AML-193 (cell line): ENCODE measurements at regions not wholly inside any gene's neighbourhood (a gene's known extent, or its start where the extent isn't known, plus 50 kb on each side); places are given as distances from the start of the nearest gene placed in this dataset.

Experiments used
- DNase-seq, 2 experiments: peaks; one replicate each; lab custom pipeline; 2025; lab: John Stamatoyannopoulos, UW

DNA sequence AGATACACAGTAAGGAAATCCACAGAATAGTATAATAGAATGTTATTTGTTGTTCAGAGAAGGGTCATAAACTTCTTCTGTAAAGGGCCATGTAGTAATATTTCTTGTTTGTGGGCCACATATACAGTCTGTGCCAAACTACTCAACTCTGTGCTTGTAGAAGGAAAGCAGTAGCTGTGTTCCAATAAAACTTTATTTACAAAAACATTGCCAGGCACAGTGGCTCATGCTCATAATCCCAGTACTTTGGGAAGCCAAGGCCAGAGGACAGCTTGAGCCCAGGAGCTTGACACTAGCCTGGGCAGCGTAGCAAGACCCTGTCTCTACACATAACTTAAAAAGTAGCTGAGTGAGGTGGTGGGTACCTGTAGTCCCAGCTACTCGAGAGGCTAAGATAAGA lies 612.8 kb upstream of the PSMD7 start:
- no peak for DNase-seq

DNA sequence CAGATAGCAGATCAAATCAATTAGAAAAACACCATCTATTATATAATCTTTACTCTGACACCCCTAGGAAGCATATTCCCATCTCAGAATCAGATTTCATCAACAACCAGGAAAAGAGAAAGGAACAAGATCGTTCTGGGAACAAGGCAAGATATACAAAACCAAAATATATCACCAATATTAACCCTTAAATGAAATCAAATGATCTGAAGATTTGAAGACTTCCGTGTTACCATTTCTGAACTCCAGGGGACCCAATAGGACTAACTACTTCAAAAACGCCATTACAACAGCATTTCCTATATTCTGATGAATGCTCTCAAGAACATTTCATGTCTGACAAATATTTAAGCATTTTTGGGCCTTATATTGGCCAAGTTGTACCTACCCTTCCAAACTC lies 624.2 kb upstream of the ZFHX3 start:
- no peak for DNase-seq

DNA sequence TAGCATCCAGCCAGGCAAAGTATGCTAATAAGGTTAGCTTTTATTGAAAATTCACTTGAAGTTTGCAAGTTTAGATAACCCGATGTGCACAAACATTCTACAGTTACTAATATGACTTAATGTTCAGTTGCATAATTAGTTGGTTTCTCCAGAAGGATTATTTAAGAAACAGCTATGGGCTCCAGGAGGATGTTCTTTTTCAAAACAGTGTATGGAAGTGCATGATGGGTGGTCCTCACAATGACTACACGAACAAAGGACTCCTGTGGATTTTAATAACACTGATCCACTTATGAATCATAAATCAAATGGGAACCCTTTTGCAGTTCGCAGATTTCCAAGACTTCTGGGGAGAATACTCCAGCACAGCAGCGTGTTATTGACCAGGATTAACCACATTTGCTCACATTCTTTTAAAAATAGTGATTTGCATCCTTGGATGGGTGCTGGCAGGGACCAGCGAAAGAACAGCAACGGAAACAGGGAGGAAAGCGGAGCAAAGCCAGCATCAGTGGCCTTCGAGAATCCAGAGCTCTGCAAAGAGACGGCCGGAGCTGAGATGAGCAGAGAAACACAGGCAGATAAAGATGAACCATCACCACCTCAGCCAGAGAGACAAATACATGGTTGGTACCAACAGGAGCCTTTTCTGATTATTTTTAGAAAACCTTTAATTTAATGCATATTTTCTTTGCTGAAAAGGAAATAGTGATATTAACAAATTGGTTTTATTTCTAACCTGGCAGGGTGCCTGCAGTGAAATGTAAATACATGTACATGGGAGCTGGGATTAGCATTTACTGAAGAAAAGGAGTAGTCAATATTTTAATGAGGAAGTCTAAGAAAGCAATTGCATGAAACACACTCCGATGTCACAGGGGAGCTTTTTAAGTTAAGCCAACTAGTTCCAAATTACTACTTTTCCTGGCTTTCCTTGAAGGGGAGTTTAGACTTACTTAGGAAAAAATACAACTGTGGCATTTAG lies 623.2 kb upstream of the ZFHX3 start:
- no peak for DNase-seq

DNA sequence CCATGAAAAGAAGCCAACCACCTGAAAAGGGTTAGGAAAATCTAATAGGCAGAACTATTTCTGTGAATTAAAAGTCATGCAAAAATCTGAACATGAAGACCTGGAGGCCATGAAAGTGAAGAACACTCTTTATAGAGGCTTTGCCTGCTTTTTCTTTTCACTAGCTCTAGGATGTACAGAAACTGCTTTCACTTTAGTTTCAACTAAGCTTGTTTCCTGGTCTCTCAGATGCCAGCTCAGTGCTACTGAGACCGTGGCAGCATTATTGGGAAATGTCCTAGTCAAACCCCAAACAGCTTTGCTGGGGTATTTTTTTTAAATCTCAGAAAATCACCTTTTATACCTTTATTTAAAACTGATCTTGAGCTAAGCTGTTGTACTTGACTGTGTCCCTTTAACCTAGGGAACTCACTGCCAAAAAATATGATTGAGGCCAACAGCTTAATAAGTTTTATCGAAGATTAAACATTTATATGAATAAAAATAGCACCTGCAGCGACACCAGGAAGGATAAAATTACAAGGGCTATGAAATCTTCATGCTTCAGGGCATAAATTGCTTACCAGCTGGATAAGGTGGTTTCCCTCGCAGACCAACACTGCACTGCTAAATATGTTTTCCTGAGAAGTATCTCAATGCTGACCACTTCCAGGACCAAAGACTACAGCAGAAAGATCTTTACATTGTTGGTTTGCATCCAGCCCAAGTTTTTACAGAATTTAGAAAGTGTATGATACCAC lies 621.8 kb upstream of the ZFHX3 start:
- no peak for DNase-seq

DNA sequence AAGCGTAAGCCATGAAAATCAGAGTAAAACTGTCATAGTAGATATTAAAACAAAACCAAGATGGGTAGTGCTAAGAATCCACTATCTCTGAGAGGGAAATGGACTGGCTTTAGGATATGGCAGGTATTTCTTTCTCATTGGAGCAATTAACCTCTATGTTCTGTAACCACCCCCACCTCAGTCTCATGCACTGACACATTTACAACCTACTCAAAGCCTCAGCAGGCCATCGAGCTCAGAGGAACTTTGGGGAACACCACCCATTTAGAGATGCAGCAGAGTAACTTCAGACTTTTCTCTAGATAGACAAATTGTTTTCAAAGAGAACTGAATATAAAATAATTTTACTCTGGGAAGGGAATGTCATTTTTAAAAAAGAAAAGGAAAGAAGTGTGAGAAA lies 615.8 kb upstream of the ZFHX3 start:
- DNase-seq: no peak

DNA sequence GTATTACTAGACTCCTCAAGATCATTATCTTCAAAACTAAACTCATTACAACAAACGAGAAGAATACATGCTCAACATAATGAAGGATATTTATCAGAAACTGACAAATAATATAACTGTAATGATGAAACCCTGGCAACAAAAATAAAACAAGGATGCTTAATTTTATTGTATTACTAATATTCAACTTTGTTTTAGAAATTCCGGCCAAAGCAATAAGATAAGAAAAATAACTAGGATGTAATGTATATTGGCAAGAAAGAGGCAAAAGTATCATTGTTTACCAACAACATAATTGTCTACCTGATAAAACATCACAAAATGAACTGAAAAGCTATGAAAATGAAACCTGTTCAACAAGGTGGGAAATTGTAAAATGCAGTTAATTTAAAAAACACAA lies 588.3 kb upstream of the ZFHX3 start:
- DNase-seq: no peak

DNA sequence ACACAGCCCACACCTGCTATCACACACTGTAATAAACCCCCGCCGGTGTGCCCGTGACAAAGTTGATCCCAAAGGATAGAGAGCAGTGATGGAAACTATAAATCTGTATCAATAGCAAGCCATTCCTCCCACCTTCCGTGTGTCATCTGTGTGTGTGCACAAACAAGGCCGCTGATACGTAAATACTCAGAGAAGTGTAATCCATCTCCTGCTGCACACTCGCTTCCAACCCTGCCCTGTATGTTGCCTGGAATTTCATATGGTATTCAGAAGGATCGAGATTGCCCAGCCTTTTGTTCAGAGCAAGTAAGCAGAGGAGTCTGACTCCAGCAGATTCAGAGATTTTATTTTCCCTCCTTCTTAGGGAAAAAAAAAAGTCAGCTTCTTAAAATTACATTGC lies 581.1 kb upstream of the ZFHX3 start:
- no peak for DNase-seq

DNA sequence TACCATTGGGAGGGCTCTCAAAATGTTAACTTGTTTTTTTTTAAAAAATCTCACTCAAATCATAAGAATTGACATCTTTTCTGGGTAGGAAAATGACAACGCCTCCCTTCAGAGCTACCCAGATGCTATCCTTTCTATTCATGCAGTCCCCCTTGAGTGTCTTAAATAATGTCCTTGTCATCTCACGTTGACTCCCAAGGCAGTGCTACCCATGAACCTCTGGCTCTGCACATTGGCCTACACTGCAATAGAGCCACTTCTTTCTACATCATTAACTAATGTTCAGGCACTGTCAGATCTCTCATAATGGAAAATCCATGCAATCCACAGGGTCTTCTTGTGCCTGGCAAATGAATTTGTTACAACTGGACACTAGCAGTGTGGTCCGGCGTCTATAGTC lies 569.8 kb upstream of the ZFHX3 start:
- DNase-seq: no peak

DNA sequence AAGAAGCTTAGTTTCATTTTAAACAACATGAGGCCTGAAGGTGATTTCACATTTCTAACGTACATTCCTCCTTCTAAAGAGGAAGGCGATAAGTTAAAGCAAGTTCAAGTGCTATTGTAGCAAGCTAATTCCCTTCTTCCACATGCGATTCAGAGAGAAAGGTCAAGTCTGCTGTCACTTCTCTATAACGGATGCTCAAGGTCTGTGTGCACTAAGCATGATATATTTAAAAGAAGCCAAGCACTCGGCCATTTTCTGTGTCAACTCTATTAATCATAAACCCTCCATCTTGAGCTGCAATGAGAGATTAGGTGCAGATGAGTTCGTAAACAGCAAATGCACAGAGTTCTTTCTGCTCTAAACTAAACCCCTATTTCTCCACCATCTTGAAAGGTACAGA lies 568.8 kb upstream of the ZFHX3 start:
- DNase-seq: no peak

DNA sequence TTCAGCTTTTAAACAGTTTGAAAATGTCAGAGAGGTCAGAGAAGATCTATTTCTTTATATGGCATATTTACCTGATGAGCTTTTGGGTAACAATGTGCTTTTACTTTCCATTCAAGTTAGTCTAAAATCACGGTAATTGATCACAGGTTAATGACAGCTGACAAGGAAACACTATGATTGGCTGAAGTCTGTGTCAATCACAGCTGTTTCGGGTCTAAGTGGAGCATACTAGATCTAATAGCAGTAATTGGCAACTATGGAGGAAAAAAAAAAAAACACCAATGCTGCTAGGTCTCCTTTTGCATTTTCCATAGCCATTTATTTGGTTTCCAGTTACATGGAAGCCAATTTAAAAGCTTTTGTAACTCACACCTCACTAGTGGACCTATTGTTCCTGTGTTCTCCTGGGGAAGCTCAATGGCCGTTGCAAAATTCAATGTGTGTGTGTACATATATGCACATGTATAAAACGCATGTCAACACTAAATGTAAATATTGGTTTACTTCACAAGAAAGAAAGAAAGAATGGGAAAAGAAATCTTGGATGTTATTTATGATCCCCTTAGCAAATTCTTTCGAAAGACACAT lies 568.3 kb upstream of the ZFHX3 start:
- DNase-seq: no peak

DNA sequence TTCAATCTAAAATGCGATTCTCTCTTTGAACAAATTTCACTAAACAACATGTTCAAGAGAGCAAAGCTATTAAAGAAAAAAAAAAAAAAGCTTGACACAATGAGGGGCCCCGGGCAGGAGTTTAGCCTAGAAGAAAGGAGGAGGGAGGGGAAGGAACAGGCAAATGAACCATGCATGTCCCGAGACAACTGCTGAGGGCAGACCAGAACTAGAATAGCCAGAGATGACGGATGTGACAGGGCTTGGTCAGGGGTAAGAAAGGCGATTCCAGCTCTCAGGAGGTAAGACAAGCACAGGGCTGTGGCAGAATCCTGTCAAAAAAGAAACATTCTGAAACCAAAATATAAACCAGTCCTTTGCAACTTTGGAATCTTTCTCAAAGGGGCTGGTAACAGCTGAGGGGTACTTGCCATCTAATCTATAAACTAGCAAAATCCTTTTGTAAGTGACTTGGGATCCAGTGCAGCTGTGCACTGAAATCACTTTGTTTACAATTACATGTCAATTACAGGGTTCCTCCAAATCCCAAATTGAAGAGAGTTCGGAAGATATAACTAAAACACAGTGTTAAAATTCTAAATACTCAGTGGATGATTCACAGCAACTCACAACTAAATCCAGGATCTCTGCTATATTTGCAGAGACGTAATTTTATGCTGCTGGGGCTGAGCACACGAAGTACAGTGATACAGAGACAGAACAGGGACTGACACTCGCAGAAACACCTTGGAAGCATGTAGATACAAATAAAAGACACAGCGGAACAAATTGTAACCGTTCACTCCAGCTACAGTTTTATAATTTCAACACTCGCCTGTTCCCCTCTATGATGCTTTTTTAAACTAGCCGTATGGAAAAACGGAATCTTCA lies 567.4 kb upstream of the ZFHX3 start:
- DNase-seq: no peak

DNA sequence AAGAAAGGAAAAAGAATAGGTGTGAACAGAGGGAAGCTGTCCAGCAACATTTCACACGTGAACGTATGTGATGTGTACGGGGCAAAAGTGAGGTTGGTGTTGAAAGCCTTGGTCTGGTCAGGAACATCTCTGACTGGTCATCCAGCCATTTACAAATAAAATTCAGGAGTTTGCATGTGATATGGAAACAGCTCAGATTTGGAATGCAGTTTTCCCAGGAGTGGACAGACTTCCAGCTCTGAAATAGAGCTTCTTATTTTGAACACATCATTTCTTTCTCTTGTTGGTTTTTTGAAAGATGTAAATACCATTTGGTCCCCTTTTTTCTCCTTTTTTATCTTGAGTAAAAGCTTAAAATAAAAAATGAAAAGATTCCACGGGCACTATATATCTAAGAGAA lies 566.2 kb upstream of the ZFHX3 start:
- no peak for DNase-seq

DNA sequence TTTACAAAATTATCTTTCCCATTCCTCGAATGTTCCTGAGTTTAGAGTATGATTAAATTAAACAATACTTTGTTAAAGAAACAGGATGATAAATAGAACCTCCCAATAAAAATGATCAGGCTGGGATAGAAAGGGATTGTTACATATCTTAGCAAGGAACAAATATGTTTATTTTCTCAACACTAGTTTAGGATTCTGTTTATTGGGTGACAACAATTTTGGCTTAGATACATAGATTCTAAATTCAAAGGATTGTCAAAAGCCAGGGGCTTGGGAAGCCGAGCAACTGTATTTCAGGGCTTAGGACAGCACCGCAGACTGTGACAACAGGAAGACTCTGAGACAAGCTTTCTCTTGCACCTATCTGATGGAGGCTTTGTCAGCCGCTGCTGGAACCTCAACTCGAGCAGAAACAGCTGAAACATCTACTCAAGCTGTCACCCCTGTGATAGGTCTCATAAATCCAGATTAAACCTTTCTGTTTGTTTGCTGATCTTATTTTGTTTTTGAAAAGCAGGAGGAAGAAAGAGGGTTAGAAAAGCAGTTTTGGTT lies 562.8 kb upstream of the ZFHX3 start:
- no peak for DNase-seq

DNA sequence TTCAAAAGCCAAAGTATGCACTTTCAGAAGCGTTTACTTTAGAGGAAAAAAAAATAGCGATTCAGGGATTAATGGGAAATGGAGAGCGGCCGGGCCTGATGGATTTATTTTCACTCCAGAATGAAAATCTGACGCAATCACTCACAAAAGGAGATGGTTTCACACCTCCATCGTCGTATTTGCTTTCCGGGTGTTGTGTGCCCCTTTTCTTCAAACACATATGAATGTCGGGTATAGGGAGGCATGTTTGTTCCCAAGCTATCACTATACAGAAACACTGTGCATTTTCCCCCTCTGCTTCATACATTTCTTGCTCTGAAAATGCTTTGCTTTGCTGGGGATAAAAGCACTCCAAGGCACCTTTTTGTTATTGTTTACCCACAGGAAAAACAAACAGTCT lies 562.2 kb upstream of the ZFHX3 start:
- DNase-seq: no peak

DNA sequence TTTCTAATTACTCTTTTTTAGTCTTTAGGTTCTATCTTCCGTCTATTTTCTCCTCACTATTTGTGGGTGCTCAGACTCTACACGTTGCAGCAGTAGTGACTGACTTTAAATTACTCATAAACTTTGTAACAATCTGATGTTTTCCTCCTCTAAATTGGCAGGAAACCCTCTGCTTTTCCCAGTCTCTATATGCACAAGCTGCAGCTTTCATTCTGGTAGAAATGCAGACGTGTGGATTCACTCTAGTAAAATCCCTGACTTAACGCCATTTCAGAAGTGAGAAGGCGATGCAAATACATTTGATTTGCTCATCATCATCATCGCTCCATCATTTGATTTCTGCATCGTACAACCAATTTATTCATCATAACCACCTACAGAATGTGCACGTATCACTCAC lies 561.0 kb upstream of the ZFHX3 start:
- no peak for DNase-seq

DNA sequence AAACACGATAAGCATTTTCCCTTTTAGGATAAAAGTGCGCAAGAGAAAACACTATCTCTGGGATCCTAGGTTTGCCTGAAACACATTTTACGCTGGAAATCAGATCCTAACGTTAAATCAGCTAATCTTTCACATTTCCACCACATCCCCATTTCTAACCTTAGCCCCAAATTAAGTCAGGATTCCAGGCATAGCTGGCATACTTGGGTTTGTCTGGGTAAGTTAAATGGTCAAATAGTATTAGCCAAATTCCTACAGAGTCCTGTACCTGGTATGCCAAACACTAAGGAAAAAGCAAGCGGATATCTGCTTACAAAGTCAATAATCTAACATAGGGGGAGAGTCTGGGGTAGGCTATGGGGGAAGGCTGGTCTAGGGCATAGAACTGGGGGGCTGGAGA lies 557.4 kb upstream of the ZFHX3 start:
- no peak for DNase-seq

DNA sequence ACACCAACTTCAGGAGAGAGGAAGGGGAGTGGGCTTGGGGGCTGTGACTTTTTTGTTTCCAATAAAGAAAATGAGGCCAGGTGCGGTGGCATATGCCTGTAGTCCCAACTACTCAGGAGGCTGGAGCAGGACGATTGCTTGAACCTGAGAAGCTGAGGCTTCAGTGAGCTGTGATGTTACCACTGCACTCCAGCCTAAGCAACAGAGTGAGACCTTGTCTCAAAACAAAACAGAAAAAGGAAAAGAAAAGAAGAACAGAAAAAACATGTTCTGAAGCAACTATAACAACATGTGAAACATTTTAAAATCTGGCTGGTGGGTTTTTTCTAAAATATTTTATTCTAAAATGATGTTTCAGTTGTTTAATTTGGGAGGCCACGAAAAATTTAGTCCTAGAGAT lies 554.0 kb upstream of the ZFHX3 start:
- no peak for DNase-seq

DNA sequence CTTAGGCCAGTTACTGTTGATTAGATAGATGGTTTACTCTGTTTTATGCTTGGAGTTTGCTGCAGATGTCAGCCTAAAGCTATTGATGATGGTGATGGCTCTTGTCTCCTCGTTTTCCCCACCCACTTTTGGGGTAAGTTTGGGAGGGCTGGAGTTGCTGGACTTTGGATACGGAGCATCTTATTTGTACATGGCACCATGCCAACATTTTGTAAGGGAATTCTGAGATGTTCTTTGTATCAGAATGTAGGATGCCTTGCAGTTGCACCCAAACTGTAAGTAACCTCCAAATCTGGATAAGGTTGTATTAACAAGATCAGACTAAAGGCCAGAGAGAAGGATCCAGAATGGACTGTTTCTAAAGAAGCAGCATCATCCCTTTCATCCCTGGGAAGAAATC lies 551.9 kb upstream of the ZFHX3 start:
- DNase-seq: no peak

DNA sequence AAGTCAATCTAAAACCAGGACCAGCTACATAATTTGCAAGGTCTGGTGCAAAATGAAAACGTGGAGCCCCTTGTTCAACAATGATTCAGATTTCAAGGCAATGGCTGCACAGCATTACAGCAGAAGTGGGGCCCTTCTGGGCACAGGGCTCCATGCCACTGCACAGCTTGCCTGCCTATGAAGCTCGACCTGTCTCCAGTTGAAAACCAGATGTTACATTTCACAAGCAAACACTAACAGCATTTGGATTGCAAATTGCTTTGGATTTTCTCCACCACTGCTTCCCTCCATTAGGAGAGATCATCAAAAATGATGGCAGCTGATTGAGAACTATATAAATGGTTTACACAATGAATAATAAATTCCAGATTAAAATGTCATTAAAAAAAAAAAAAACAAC lies 551.4 kb upstream of the ZFHX3 start:
- DNase-seq: no peak

DNA sequence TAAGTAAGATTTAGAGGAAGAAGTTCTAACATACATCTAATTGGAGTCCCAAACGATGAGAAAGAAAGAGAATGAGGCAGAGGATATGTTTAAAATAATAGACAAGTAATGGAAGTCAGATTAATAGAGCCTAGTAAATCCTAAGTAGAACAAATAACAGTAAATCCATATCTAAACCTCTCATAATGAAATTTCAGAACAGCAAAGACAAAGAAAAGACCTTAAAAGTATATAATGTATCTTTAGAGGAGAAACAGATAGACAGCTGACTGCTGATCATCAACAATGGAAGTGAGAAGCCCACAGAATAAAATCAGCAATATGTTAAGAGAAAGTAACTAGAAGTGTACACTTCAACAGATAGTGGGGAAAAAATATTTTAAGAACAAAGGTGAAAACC lies 536.2 kb upstream of the ZFHX3 start:
- no peak for DNase-seq

DNA sequence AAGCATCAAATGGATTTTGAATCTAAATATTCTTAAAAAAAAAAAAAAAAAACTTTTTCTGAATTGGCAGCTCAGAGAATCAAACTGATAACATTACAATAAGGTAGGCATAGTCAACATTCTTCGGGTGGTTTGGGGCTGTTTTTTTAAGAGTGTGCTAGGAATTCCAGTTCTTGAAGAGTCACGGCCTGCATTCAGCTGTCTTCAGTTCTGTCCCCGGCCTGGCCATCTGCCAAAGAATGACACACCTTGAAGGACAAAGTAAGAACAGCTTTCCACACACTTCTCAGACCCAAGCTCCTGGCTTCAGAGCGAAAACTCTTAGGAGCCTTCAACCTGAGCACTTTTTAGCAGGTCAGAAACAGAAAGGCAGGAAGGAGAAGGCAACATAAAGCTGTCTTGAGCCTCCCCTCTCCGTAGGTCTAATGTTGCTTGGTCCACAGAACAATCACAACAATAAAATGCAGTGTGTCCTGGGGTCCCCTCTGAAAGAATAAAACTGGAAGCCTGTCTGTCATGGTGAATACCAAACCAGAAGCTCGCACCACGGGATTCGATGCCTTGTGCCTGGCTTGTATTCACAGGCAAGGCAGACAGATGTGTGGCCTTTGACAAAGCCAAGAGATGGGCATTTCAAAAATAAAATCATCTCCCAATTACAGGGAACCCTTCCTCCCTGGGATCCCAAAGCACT lies 524.4 kb upstream of the ZFHX3 start:
- no peak for DNase-seq
